Erythroblast (primary cell): ENCODE measurements at regions not wholly inside any gene's neighbourhood (a gene's known extent, or its start where the extent isn't known, plus 50 kb on each side); places are given as distances from the start of the nearest gene placed in this dataset.

Source experiments
- GATA1 ChIP-seq: IDR thresholded peaks from 2 replicates; pipeline ENCODE4 v1.6.1; 2011; ENCODE audit warnings: low read depth, mild to moderate bottlenecking, control low read depth, low read length, moderate library complexity
- POLR2A ChIP-seq: IDR thresholded peaks from 2 replicates; pipeline ENCODE4 v1.6.1; 2011; ENCODE audit warnings: mild to moderate bottlenecking, low read length

DNA sequence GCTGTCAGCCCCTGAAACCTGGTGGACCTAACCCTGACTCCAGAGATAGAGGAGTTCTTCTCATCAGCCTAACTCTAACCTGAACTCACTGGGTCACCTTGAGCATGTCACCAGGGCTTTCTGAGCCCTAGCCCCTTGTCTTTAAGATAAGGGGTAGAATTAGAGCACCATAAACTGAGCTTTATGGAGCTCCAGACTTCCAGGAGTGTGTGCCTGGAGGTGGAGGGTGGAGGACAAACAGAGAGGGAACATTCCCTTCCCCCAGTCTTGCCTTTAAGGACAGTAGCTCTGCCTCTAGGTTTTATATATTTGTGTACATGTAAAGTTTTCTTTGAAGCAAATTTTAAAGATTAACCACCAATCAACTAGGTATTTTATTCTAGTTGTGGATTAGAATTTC, 83.9 kb upstream of the PACRGL start:
- TF ChIP-seq POLR2A (no peak), GATA1 (no peak)
